Ishikawa (cell line): ENCODE measurements at regions not wholly inside any gene's neighbourhood (a gene's known extent, or its start where the extent isn't known, plus 50 kb on each side); places are given as distances from the start of the nearest gene placed in this dataset.

Source experiments
- CEBPB ChIP-seq: IDR thresholded peaks from 2 replicates; pipeline ENCODE4 v1.6.1; 2012
- CREB1 ChIP-seq: IDR thresholded peaks from 2 replicates; pipeline ENCODE4 v1.6.1; 2012; ENCODE audit warnings: low read depth
- EGR1 ChIP-seq: IDR thresholded peaks from 2 replicates; pipeline ENCODE4 v1.6.1; 2012
- FOXM1 ChIP-seq: IDR thresholded peaks from 2 replicates; pipeline ENCODE4 v1.6.1; 2012; ENCODE audit warnings: low read depth, borderline replicate concordance
- NFIC ChIP-seq: IDR thresholded peaks from 2 replicates; pipeline ENCODE4 v1.6.1; 2012
- RAD21 ChIP-seq: IDR thresholded peaks from 2 replicates; pipeline ENCODE4 v1.6.1; 2012; ENCODE audit warnings: low read depth
- REST ChIP-seq: IDR thresholded peaks from 2 replicates; pipeline ENCODE4 v1.6.1; 2012; ENCODE audit warnings: low read depth, mild to moderate bottlenecking
- TAF1 ChIP-seq: IDR thresholded peaks from 2 replicates; pipeline ENCODE4 v1.6.1; 2012; ENCODE audit warnings: low read depth, mild to moderate bottlenecking
- TCF12 ChIP-seq: IDR thresholded peaks from 2 replicates; pipeline ENCODE4 v1.6.1; 2012; ENCODE audit warnings: low read depth
- TEAD4 ChIP-seq: IDR thresholded peaks from 2 replicates; pipeline ENCODE4 v1.6.1; 2012
- YY1 ChIP-seq: IDR thresholded peaks from 2 replicates; pipeline ENCODE4 v1.6.1; 2012; ENCODE audit warnings: low read depth
- ZBTB7A ChIP-seq: IDR thresholded peaks from 2 replicates; pipeline ENCODE4 v1.6.1; 2012; ENCODE audit warnings: low read depth
- TF ChIP-seq, protein P1 (sequence below): IDR thresholded peaks from 2 replicates; pipeline ENCODE4 v1.6.1; 2012
- TF ChIP-seq, protein P2 (sequence below): IDR thresholded peaks from 2 replicates; pipeline ENCODE4 v1.6.1; 2012

DNA sequence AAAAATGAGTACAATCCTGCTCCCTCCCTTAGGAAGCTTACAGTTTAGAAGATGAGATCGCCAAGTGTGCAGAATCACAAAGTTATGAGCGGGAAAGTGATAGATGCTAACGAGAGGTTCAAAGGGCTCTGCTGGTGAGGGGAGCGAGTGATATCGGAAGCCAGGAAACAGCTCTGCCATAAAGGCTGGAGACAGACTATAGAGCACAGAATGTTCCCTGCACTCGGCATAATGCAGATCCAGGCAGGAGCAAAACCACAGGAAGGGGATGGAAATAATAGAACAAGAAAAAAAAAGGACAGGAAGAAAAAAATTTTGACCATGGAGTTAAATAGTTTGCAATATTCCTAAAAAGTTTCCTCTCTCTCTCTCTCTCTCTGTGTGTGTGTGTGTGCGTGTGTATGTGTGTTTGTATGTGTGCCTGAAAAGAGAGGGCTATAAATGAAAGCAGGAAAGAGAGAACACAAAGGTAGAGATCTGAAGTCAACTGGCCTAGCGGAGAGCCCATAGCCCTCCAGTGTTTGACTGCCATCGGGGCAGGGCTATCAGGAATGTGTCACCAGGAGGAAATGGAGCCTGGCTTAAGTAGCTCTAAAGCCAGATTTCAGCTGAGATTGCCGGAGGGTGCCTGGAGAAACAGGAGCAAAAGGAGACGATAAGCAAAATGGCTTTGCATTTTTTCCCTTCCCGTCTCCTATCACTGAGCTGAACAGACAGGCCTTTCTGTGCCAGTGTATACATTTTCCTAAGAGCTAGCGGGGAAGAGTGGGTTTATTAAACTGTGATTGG, 175.8 kb upstream of the LYZL1 start:
- TF ChIP-seq NFIC, result no peak
- no peak for TF ChIP-seq YY1
- no peak for TF ChIP-seq TEAD4
- TF ChIP-seq FOXM1, result no peak
- no peak for TF ChIP-seq REST
- TF ChIP-seq, protein P1, sequence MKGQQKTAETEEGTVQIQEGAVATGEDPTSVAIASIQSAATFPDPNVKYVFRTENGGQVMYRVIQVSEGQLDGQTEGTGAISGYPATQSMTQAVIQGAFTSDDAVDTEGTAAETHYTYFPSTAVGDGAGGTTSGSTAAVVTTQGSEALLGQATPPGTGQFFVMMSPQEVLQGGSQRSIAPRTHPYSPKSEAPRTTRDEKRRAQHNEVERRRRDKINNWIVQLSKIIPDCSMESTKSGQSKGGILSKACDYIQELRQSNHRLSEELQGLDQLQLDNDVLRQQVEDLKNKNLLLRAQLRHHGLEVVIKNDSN, result no peak
- no peak for TF ChIP-seq RAD21
- no peak for TF ChIP-seq CEBPB
- TF ChIP-seq, protein P2, sequence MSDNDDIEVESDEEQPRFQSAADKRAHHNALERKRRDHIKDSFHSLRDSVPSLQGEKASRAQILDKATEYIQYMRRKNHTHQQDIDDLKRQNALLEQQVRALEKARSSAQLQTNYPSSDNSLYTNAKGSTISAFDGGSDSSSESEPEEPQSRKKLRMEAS, result no peak
- no peak for TF ChIP-seq TAF1
- TF ChIP-seq ZBTB7A, result no peak
- TF ChIP-seq TCF12, result no peak
- no peak for TF ChIP-seq EGR1
- TF ChIP-seq CREB1, result no peak
